C1 segment of cervical spinal cord (tissue), 14 donors: ENCODE measurements at regions not wholly inside any gene's neighbourhood (a gene's known extent, or its start where the extent isn't known, plus 50 kb on each side); places are given as distances from the start of the nearest gene placed in this dataset.
A peak's percentile ranks its signal among the peaks of the same experiment; 100 is the strongest.

Experiments used
- DNase-seq, 14 donors: peaks; one replicate each; lab custom pipeline; 2025; lab: John Stamatoyannopoulos, UW

DNA sequence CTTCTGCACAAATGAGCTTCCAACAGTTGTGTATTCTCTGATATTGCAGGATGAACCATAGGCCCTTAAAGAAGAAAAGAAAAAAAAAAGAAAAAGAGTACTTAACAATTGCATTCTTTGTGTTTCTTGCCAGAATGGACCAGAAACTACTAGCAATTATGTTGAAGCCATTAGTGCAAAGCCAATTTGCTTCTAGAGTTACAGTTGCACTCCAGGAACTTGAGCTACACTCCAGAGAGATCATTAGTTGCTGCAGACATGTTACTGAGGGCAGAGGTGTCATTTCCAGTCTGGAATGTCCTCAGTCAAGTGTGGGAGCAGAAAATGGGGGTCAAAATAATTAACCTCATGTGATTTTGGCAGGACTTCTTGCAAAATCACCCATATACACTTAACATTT lies 85.6 kb upstream of the CCL2 start:
- no peak for DNase-seq

DNA sequence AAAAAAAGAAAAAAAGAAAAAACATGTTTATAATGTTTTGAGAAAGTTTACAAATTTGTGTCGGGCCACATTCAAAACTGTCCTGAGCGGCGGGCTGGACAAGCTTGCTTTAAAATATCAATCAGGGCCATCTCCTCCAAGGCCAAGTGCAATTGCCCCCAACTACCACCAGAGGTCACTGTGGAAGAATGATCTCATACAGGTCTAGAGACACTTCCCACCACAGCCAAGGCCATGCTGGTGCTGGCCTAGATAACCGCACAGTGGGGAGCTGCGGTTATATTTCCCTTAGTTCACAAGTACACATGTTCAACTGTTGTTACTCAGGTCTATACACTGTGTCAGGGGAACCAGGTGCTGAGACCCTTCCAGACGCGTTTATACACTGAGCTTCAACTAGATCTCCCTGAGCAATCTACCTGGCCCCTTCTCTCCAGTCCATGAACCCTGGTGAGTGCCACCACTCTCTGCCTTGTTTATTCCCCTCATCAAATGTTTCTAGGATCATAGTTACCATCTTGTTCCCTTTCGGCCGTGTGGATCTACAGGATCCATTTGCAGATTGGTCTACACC lies 83.8 kb upstream of the CCL2 start:
- peak in 3 of 14 donors; percentile 1 to 5 (median 3) for DNase-seq

DNA sequence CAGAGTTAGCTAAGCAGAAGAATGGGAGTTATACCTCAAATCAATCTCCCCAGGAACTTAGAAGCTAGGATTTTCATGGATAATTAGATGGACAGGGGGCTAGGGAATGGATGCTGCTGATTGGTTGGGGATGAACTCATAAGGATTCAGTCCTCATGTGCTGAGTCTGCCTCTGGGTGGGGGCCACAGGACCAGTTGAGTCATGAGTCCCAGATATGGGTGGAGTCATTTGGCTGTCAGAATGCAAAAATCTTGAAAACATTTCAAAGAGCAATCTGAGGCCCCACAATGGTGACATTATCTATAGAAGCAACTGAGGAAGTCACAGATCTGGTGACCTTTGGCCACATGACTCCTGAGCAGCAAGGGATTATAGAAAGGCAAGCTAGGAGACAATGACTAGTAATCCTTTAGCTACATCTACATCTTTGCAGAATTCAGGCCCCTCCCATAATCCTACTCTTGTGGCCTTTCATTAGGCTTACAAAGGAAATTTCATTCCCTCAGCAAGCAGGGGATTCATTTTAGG lies 82.6 kb upstream of the CCL2 start:
- DNase-seq = no peak

DNA sequence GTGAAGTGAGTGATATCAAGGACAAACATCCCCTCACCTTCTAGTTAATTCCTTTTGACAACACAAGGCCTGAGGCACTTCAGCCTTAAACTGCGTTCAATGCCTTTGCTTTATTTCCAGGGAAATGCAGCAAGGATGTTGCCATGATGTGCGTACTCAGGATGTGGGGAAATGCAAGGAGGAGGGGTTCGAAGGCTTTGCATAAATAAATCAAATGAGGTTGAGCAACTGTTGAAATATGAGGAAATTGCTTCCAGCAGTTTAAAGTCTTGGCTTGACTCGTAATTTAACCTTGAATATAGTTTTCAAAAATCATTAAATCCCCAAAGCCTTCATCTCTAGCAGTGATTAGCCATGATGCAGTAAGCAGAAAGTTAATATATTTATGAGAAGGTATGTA lies 81.8 kb upstream of the CCL2 start:
- no peak for DNase-seq

DNA sequence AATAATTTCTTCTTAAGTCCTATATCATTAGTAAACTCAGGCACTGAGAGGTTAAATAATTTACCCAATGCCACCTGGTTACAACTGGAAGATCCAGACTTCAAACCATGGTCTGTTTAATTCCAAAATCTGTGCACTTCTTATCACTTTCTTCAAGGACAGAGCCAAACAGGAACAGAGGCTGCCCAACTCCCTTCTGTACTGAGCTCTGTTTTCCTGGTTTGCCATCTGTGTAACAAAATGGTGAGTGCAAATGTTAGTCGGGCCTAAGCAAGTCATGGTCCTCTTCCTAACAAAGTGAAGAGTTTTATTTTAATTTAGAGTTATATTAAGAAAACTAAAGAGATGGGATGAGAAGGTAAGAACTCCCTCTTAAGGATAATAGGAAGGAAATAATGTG lies 80.6 kb upstream of the CCL2 start:
- DNase-seq = no peak

DNA sequence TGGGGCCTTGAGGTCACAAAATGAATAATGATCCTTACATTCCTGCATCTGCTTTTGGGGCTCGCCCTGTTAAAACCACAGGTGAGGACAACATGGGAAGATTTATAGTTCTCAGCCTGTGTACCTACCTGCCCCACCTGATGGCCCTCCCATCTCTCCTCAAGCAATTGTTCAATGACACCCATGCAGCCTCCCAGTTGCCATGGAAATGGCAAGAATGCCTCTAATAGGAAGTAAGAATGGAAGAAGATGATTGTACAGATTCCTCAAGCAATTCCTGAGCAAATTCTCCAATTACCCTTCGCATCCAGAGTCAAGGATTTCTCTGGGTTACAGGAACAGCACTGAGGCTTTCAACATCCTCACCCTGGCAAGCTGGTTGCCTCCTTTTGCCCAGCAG lies 78.6 kb upstream of the CCL2 start:
- no peak for DNase-seq

DNA sequence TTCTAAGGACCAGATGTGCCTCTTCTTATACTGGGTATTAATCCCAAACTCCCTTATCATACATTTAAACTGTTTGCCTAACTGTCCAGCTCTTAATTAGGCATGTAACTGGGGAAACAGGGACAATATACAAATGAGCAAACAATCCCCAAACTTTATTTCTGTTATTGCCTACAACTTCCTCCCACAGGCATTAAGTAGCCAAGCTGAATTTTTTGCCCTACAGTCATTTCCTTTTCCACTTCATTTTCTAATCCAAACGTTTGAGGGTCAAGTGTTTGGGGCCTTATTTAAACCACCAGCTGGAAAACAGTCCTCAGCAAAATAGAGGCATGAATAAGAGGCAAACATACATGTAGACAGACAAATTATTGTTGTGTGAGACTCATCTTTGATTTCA lies 77.4 kb upstream of the CCL2 start:
- no peak for DNase-seq

DNA sequence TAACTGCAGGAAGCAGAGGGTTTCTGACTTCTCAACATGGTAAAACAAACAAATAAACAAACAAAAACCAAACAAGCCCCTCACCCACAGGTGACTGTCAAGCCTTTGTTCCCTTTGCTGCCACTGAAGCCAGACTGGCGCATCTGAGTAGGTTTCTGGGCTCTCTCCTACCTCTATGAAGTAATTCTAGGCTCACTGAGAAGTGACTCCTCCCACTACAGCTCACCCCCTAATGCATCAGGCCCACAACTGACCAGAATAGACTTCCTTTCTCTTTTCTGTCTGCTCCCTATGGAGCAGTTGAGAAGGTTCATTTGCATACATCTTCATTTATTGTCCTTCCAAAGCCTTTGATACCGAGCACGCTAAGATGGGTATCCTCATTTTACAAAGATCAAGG lies 77.0 kb upstream of the CCL2 start:
- DNase-seq = no peak

DNA sequence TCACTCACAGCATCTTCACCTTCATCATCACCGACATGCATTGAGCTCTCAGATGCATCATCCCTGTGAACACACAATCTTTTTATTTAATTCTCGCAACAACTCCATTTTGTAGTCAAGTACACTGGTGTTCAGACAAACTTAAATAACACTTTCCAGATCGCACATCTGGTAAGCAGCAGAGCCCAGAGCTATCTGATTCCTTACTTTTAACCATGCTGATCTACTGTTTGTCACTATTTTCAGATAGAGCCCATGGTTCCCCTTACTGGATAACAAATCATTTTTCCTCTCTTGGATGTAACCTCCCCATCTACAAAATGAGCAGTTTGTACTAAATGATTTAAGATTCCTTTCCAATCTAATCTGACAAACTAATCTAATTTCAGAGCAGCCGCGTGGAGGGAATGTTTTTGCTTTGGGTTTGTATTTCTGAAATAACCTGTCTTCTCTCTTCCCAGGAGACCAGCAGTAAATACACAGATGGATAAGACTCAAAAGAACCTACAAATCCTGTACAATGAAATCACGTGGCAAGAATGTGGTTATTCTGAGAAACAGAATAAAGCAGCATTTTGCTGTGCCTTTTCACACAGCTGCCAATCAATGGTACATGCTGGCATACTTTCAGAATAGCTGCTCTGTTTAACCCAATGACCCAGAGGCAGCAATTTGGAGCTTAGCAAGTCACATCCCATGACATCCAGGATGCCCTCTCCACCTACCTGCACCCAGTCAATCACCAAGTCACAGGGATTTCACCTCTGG lies 72.9 kb upstream of the CCL2 start:
- no peak for DNase-seq

DNA sequence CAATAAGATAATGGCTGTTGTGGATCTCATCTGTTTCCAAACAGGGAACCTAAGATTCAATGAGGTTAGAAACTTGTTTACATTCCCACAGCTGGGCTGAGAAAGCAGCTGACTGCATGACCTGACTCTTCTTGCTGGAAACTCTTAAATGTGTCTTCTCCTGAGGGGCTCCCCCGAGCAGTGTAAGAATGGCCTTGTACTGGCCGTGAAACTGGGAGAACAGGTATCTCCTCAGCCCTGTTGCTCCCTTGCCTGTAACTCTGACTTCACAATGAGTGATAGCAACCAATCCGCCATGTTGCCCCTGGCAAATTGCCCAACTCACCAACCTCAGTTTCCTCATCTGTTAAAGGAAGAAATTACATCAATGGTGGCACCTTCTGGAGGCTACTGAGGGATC lies 59.1 kb upstream of the CCL2 start:
- no peak for DNase-seq

DNA sequence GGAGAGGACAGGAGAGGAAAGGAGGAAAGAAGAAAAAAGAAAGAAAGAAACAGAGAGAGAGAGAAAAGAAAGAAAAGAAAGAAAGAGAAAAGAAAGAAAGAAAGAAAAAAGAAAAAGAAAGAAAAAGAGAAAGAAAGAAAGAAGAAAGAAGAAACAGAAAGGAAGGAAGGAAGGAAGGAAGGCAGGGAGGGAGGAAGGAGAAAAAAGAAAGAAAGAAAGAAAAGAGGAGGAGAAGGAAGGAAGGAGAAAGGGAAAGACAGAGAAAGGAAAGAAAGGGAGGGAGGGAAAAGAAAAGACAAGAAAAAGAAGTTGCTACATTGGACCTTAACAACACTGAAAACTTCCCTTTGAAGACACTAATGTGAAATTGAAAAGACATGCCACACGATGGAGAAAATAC lies 56.6 kb upstream of the CCL2 start:
- DNase-seq = no peak

DNA sequence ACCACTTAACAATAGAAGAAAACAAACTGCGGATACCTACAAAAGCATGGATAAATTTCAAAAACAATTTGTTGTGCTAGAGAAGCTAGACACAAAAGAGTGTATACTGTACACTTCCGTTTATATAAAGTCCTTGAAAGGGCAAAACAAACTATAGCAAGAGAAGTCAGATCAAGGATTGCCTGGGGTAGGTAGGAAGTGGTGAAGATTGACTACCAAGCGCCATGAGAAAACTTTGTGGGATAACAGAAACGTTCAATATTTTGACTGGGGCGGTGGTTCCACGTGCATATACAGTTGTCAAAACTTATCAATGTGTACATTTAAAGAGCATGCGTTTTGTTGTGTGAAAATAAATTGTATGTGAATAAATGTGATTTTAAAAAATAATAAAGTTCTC lies 55.6 kb upstream of the CCL2 start:
- no peak for DNase-seq

DNA sequence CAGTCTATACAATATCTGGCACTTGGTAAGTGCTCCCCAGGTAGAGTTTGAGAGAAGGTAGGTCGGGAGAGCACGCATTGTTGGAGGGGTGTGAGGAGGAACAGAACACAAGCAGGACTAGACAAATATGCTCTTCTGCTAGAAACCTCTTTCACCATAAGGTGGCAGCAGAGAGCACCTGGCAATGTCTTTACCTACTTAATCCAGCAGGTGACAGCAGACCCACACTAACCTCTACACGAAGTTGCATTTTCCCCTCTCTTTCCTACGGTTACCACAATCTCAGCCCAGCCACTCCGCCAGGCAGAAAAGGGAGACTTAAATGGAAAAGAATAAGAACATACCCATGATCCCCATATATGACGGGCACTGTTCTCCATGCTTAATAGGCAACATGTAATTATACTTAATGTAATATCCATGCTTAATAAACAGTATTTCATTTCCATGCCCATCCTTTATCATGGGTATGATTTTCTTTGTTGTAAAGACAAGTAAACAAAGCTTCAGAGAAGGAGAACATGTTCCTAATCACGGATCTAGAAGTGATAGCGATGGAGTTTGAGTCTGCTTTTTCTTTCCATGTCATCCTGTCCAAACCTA lies 55.1 kb upstream of the CCL2 start:
- DNase-seq = peak in 12 of 14 donors; percentile 8 to 60 (median 34)

DNA sequence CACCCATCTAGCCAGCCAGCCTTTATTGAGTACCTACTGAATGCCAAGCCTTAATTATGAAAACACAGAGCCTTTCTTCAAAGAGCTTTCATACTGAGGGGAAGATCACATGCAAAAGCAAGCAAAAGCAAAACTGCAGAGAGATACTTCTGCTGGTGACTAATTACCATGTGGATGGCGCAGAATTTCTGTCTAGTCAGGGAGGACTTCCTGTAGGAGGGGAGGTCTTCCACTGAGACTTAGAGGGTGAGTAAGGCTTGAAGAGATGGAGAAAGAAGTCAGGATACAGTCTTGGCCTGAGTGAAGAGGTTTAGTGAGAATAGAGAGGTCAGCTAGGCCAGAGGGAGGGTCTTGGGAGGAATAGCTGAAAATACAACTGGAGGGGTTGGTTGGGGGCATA lies 53.9 kb upstream of the CCL2 start:
- no peak for DNase-seq

DNA sequence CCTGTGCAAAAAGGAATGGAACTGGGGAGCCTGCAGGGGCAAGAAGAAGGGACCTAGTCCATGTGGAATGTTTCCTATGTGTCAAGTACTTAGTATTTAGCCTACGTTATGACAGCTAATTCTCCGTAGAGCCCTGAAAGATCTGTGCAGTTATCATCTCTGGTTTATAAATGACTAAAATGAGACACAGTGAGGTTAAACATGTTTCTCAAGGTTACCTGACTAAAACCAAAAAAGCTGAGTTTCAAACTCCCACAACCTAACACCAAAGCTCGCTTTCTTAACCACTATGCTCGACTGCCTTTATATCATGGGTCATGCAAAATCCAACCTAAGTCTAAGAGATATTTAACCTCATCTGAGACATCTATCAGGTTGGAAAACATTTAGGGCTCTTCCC lies 53.3 kb upstream of the CCL2 start:
- DNase-seq = no peak

DNA sequence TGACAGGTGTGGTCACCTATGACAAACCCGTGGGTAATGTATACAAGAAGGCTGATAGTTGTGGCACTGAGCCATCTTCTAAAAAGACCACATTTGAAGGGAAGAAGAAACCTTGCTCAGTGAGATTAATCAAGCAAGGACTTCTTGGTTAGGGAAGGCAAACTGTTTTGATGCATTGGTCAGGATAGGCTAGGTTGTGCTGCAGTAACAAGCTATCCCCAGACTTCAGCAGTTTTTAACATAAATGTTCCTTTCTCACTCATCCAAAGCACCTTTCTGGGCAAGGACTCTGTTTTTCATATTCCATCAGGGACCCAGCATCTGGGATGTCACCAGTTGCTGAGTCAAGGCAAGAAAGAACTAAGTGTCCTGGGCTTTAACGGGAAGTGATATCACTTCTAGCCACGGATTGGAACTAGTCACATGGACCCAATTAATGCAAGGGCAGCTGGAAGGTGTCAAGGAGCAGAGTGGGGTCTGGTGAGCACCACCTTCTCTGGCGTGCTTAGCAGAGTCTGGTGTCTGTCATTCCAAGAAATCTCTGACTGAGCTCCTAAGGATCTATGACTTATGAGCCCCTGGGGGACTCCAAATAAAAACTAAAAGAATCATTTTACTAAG lies 52.0 kb upstream of the CCL2 start:
- no peak for DNase-seq

DNA sequence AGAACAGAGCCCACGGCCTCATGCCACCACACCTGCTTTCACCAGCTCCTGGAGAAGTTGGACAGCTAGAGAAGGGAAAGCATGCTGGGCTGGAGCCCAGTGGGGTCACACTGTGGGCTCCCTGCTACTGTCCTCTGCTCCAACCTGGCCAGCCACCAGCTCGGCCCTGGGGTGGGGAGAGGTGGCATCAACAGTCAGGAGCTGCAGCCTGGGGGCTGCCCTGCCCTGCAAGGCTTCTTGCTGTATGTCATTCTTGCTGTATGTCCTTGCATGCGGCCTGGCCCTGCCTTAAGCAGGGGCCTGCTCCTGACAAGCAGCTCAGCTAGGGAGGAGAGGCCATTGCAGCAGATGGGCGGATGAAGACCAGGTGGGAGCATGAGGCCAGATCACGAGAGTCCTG lies 50.7 kb upstream of the CCL2 start:
- DNase-seq = no peak
